Stimulated activated CD8-positive, alpha-beta memory T cell treated with anti-CD3 and anti-CD28 coated beads, Interleukin-4, amount 100 ng/mL, for 4 hours (primary cell): ENCODE measurements at regions not wholly inside any gene's neighbourhood (a gene's known extent, or its start where the extent isn't known, plus 50 kb on each side); places are given as distances from the start of the nearest gene placed in this dataset.

Experiments
- DNase-seq, 2 donors: peaks; one replicate each; pipeline ENCODE4 v3.0.0-alpha.2; 2020; ENCODE audit warnings: low read depth in 2 of 2, low spot score in 1 of 2

DNA sequence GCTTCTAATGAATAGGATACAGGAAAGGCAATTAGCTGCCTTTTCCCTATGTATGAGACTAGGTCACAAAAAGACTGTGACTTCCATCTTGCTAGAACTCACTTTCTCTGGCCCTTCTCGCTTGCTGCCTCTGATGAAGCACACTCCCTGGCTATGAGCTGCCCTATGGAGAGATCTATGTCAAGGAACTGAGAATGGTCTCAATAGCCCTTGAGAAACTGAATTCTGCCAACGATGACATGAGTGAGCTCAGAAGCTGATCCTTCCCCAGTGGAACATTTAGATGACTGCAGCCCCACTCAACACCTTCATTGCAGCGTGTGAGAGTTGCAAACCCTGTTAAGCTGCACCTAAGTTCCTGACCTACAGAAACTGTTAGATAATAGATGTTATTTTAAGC is 309.8 kb downstream of the COG6 start:
- no peak for DNase-seq

DNA sequence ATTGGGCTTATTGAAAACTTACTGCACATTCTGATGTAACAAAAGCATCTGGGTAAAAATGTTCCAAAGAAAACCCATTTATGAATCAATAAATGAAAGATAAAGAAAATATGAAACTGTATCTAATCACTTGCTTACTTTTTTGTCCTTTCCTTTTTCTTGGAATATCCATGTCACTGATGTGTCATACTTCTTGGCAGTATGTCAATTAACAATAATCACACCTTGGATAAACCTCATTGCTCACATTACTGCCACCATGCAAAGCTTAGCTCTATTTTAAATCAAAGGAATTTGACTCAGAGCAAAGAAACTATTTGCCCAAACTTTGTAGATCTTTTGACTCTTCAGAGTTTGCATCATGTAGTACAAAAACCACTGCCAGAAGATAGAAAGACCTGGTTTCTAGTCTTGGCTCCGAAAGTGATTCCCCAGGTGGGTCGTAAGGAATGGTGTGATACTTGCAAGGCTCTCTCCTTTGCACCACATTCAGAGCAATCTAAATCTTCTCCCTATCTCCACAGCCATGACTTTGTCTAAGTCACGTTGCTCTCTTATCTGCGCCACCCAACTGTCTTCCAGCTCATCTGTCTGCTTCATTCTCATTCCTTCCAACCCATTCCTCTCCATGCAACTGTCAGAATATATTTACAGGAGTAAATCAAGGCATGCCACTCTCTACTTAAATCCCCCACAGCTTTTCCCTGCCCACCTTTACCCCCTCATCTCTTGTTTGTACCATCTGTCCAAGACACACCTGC is 311.9 kb downstream of the COG6 start:
- no peak for DNase-seq

DNA sequence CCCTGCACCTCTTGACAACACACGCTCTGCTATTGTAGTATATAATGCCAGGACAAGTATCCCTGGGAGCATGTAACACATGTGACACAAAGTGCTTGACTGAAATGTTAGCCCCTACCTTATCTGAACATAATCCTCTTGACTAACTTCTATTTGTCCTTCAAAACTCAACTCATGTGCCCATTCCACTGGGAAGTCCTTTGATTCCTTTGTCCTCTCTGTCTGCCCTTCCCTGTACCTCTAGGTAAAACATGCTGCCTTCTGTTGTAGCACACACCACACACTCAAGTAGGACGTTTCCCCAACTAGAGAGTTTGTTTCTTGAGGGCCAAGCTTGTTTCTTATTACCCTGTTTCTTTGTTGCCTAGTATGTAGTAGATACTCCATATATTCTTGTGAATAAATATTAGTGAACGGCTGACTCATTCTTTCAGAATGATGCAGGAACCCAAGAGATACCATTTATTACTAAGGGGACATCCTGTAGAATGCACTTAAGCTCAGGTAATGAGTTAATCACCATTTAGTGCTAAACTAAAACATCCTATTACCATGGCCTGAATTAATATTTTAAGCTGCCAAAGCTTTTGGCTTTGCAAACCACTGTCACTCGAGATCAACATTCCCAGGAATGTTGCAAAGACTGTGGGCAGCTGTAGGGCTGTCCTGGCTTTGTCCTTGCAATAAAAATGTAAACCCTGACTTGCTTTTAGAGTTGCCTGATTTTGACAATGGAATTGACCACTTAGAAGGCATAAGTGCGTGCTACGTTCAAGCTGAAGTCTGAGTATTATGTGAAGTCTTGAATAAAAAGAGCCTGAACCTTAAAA is 313.4 kb downstream of the COG6 start:
- DNase-seq, result no peak

DNA sequence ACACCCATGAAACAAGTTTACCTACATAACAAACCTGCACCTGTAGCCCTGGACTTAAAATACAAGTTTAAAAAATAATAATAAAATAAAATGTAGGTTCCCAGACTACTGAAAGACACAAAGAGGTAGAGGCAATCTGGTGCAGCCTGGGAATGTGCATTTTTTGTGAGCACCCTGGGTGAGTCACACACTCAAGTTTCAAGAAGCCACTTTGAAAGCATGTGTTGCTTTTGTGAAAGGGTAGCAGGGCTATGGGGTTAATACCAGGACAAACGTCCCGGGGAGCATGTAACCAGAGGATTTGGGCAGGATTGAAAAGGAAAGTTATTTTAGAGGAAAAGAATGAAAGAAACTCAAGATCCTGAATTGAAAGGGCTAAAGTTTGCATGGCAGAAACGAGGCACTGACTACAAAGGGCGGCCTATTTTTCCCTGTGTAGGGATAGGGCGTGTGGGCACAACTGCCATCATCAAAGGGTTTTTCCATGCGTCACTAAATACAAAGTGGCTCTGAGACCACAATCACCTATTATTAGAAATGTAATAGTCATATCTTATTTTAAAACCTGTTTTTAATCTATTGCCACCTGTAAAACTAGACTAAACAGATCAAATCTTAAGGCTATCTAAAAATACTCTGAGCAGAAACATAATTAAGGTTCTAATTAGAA is 314.9 kb downstream of the COG6 start:
- DNase-seq, result no peak

GRCh38 chr13:39971526-39971925 is 316.1 kb downstream of the COG6 start:
- DNase-seq, result no peak

- no peak for DNase-seq
Measured at GRCh38 chr13:39976481-39976880, 321.0 kb downstream of the COG6 start.

GRCh38 chr13:39981056-39981455 is 325.6 kb downstream of the COG6 start:
- no peak for DNase-seq

- no peak for DNase-seq
Measured at GRCh38 chr13:39982745-39983144, 327.3 kb downstream of the COG6 start.

DNA sequence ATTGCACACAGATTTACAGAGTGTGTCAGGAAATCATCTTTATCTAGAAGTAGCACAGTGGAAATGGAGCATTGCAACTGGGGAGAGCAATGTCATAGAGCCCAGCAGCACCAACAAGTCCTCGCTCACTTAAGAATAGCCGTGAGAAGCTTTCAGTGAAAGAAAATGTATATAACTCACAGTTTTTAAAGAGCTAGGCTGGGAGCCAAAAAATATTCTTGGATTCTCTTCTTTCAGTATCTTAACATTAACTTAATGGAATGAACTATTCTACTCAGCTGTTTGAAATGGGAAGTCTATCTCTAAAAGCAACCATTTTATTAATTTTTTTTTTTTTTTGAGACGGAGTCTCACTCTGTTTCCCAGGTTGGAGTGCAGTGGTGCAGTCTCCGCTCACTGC is 329.6 kb downstream of the COG6 start:
- DNase-seq, result no peak

GRCh38 chr13:39988351-39988750 is 332.9 kb downstream of the COG6 start:
- DNase-seq, result no peak

DNA sequence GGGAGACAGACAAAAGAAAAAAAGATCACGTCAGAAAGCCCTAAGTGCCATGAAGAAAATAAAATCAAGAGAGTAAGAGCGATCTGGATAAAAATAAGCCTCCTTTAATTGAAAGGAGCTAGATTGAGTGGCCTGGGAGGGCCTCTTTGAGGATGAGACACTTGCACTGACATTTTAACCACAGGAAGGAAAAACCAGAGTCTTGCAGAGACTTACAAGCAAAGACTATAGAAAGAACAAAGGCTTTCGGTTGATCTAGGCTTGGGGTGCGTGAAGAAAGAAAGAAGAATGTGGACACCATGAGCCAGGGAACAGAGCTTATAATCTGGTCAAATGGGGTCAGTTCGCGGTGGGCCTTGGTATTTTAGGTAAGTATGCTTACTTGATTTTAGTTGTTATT is 342.7 kb downstream of the COG6 start:
- no peak for DNase-seq

- no peak for DNase-seq
Measured at GRCh38 chr13:40002016-40002415, 346.6 kb downstream of the COG6 start.

DNA sequence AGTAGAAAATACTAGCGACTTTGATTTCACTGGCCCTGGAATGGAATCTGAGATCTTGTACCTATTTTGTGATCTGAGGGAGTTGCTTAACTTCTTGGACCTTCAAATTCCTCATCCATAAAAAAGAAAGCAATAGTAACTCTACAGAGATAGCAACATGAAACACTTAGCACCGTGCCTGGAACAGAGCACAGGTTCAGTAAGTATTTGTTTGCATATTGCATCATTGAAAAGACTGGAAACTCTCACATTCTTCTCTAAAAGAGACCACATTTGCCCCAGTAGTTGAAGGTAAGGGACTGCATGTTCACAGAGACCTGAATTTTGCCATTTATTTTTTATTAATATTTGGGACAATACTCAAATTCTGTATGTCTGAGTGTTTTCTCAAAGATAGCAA is 358.1 kb downstream of the COG6 start:
- no peak for DNase-seq

- no peak for DNase-seq
Measured at GRCh38 chr13:40016953-40017660, 361.6 kb downstream of the COG6 start.

DNA sequence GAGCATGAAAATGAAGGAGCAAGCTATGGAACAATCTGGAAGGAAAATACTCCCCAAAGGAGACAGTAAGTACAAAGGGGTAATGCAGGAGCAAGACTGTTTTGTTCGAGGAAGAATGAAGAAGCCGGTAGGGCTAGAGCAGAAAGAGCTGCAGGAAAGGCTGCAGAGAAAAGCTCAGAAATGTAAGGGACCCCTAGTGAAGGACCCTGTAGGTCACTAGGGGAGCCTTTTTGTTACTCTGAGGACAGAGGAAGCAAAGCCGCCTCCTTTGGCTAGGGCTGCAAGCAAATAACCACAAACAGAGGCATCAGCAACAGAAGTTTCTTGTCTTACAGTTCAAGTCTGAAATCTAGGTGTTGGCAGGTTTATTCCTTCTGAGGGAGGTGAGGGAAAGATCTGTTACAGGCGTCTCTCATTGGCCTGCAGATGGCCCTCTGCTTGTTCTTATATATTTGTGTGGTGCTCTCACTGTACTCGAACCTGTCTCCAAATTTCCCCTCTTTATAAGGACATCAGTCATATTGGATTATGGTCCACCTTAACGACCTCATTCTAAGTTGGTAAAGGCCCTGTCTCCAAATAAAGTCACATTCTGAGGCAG is 362.3 kb downstream of the COG6 start:
- DNase-seq, result no peak

DNA sequence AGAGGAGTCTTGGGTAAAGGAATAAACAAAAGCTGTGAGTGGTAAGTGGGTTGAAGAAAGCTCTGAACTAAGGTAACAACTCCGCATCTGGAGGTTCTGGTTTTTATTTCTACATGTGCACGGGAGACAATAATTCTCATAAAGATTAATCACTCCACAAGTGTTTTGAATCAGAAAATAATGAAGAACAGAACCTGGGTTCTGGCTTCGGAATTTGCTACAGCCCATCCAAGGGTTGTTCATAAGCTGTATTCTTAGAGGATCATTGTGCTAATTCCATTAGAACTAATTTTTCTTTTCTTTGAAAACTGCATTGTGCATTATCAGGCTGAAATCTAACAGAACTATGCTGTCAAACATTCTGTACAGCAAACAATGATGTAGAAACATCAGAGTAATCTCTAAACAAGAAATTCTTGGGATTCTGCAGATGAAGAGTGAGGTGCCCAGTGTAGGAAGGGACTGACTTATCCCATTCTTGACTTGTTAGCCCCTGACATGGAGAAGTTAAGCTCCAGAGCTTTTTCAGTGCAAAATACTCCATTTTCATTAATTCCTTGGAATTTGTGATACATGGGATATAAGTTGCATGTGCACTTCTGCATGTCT is 368.2 kb downstream of the COG6 start:
- no peak for DNase-seq

DNA sequence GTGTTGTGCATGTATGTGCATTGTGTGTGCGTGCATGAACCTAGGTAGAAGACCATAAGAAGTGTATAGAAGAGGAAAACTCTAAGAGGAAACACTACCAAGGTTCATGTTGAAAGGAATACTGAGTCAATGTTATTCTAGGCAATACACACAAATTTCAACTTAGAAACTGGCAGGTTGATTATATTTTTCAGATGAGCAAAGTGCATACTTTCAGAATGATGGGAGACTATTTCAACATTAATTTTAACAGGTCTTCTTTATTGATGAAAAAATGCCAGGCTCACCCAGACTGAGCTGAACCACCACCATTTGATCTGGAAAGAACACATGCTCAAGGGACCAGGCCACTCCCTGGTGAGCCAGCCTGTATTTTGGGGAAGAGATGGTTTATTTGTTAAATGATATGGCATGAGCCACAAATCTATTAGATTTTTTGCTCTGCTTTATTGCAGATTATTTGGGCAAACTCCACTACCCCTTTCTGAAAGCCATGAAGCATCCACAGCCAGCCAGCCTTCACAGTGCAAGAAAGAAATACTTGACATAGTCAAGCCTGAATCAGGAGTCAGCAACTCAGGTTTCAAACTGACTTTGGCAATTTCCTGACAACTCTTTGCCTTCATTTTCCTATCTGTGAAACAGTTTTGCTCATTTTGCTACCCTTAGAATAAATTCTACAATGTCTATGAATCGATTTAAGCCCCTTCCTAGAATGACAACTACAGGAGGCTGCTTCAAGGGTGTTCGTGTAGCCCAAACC is 368.9 kb downstream of the COG6 start:
- no peak for DNase-seq

DNA sequence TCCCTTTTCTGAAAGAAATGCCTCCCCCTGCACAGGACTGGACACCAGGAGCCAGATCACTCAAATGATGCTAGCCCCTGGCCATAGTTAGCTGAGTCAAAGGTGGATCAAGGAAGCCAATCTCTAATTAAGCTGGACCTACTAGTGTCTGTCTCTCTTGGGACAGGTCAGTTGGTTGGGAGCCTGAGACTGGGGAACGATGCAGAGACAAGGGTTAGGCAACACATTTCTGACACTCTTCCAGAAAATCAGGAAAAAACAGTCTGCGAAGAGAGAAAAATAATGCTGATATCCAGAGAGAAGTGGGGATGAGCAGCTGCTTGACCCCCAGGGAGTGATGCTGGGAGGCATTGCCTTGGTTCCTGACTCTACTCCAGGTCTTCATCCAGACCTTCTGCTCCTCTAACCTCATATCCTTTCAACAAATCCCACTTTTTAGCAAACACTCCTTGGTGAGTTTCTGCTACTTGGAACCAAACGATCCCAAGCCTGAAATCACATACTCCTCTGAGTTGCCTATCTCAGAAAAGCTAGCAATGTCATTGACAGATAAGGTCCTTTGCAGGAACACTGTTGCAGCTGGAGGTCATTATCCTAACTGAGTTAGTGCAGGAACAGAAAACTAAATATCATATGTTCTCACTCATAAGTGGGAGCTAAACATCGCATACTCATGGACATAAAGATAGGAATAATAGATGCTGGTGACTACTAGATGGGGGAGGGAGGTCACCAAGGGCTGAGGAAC is 369.7 kb downstream of the COG6 start:
- DNase-seq, result no peak

DNA sequence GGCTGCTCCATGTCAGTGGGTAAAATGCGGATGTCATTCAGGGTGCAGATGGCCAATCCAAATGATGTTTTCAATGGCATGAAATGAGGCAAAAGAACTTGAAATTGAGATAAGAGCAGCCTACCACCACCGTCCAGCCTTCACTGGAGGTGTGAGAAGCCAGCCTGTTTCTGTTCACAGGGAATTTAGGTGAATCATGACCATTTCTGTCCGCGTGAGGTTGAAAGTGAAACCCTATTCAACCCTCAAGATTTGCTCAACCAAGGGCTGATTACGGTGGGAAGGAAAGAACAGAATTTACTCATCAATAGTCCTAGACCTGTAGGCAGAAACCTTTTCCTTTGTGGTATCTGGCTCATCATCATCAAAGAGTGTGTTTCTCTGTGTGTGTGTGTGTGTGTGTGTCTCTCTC is 370.7 kb downstream of the COG6 start:
- peak; percentile 13 to 15 for DNase-seq
